WTC11 (cell line): ENCODE measurements at regions not wholly inside any gene's neighbourhood (a gene's known extent, or its start where the extent isn't known, plus 50 kb on each side); places are given as distances from the start of the nearest gene placed in this dataset.

Source experiments
- ATAC-seq: fragments of 200-7000 bp; cut with Tn5 transposase; 2 replicates; pipeline ENCODE4 v1.10.0; 2021; ENCODE audit warnings: mild to moderate bottlenecking, moderate library complexity
- CTCF ChIA-PET: fragments of 300-600 bp; sonication (Branson Sonifier 250); formaldehyde crosslinking; loops from one replicate; lab custom pipeline; 2021; ENCODE audit warnings: antibody characterized with exemption; lab: Charles Lee
- POLR2A ChIA-PET: fragments of 350-600 bp; sonication (Branson Sonifier 250); formaldehyde crosslinking; loops from one replicate; lab custom pipeline; 2021; ENCODE audit warnings: antibody characterized with exemption; lab: Charles Lee
- DNase-seq: peaks from one replicate; pipeline ENCODE4 v3.0.0; 2021; ENCODE audit warnings: low spot score
- H3K27ac Mint-ChIP-seq: 2 replicates; pipeline ENCODE4 v1.8.0; 2021; ENCODE audit warnings: mixed read lengths
- H3K27me3 Mint-ChIP-seq: 2 replicates; pipeline ENCODE4 v1.8.0; 2021; ENCODE audit warnings: low read depth, mild to moderate bottlenecking, moderate library complexity, mixed read lengths
- H3K36me3 Mint-ChIP-seq: 2 replicates; pipeline ENCODE4 v1.8.0; 2021; ENCODE audit warnings: mixed read lengths
- H3K4me1 Mint-ChIP-seq: 2 replicates; pipeline ENCODE4 v1.8.0; 2022; ENCODE audit warnings: mixed read lengths
- H3K4me3 Mint-ChIP-seq: 2 replicates; pipeline ENCODE4 v1.8.0; 2021; ENCODE audit warnings: mild to moderate bottlenecking, moderate library complexity, mixed read lengths
- H3K9me3 Mint-ChIP-seq: 2 replicates; pipeline ENCODE4 v1.8.0; 2021; ENCODE audit warnings: mixed read lengths
- ESRRA ChIP-seq: sonication (generic); formaldehyde crosslinking; IDR thresholded peaks from 2 replicates; pipeline ENCODE4 v1.8.1; 2022; ENCODE audit warnings: mild to moderate bottlenecking, missing genetic modification reagents, borderline replicate concordance
- FOXJ3 ChIP-seq: sonication (generic); formaldehyde crosslinking; IDR thresholded peaks from 2 replicates; pipeline ENCODE4 v1.9.0; 2021; ENCODE audit warnings: missing genetic modification reagents, mild to moderate bottlenecking, borderline replicate concordance
- FOXK1 ChIP-seq: sonication (generic); formaldehyde crosslinking; IDR thresholded peaks from 2 replicates; pipeline ENCODE4 v1.8.0; 2022; ENCODE audit warnings: mild to moderate bottlenecking, moderate library complexity, missing genetic modification reagents
- IRF2 ChIP-seq: sonication (generic); formaldehyde crosslinking; IDR thresholded peaks from 2 replicates; pipeline ENCODE4 v1.8.0; 2022; ENCODE audit warnings: low read depth, missing genetic modification reagents, borderline replicate concordance
- NR3C1 ChIP-seq: sonication (generic); formaldehyde crosslinking; conservative IDR thresholded peaks from 2 replicates; pipeline ENCODE4 v1.8.1; 2023; ENCODE audit warnings: low read depth, mild to moderate bottlenecking, missing genetic modification reagents
- RORB ChIP-seq: fragments of 250-450 bp; sonication (Bioruptor Pico); IDR thresholded peaks from 2 replicates; pipeline ENCODE4 v1.9.0; 2021; ENCODE audit warnings: mild to moderate bottlenecking
- SMAD3 ChIP-seq: sonication (generic); formaldehyde crosslinking; IDR thresholded peaks from 2 replicates; pipeline ENCODE4 v1.8.0; 2022; ENCODE audit warnings: missing genetic modification reagents, mild to moderate bottlenecking, borderline replicate concordance
- SOX15 ChIP-seq: fragments of 250-450 bp; sonication (Bioruptor Pico); IDR thresholded peaks from 2 replicates; pipeline ENCODE4 v1.9.0; 2021; ENCODE audit warnings: mild to moderate bottlenecking
- SP1 ChIP-seq: sonication (generic); formaldehyde crosslinking; conservative IDR thresholded peaks from 2 replicates; pipeline ENCODE4 v1.8.1; 2022; ENCODE audit warnings: missing genetic modification reagents
- TEAD1 ChIP-seq: sonication (generic); formaldehyde crosslinking; IDR thresholded peaks from 2 replicates; pipeline ENCODE4 v1.8.0; 2022; ENCODE audit warnings: mild to moderate bottlenecking, missing genetic modification reagents
- TP53 ChIP-seq: sonication (generic); formaldehyde crosslinking; IDR thresholded peaks from 2 replicates; pipeline ENCODE4 v1.8.1; 2023; ENCODE audit warnings: mild to moderate bottlenecking, missing genetic modification reagents
- TF ChIP-seq, protein P1 (sequence below): sonication (generic); formaldehyde crosslinking; IDR thresholded peaks from 2 replicates; pipeline ENCODE4 v1.8.1; 2022; ENCODE audit warnings: low read depth, mild to moderate bottlenecking, moderate library complexity, missing genetic modification reagents, borderline replicate concordance
- TF ChIP-seq, protein P2 (sequence below): fragments of 250-450 bp; sonication (Bioruptor Pico); IDR thresholded peaks from 2 replicates; pipeline ENCODE4 v1.9.0; 2021; ENCODE audit warnings: mild to moderate bottlenecking, borderline replicate concordance
- TF ChIP-seq, protein P3 (sequence below): fragments of 250-450 bp; sonication (Bioruptor Pico); IDR thresholded peaks from 2 replicates; pipeline ENCODE4 v1.9.0; 2021; ENCODE audit warnings: moderate library complexity, mild to moderate bottlenecking, inconsistent platforms, borderline replicate concordance
- TF ChIP-seq, protein P4 (sequence below): fragments of 250-450 bp; sonication (Bioruptor Pico); IDR thresholded peaks from 2 replicates; pipeline ENCODE4 v1.9.0; 2021; ENCODE audit warnings: mild to moderate bottlenecking
- TF ChIP-seq, protein P5 (sequence below): fragments of 250-450 bp; sonication (Bioruptor Pico); IDR thresholded peaks from 2 replicates; pipeline ENCODE4 v1.8.0; 2021; ENCODE audit warnings: mild to moderate bottlenecking
- TF ChIP-seq, protein P6 (sequence below): sonication (generic); formaldehyde crosslinking; IDR thresholded peaks from 2 replicates; pipeline ENCODE4 v1.8.1; 2022; ENCODE audit warnings: missing genetic modification reagents, borderline replicate concordance
- TF ChIP-seq, protein P7 (sequence below): sonication (generic); formaldehyde crosslinking; IDR thresholded peaks from 2 replicates; pipeline ENCODE4 v1.8.0; 2023; ENCODE audit warnings: missing genetic modification reagents, mild to moderate bottlenecking, borderline replicate concordance

DNA sequence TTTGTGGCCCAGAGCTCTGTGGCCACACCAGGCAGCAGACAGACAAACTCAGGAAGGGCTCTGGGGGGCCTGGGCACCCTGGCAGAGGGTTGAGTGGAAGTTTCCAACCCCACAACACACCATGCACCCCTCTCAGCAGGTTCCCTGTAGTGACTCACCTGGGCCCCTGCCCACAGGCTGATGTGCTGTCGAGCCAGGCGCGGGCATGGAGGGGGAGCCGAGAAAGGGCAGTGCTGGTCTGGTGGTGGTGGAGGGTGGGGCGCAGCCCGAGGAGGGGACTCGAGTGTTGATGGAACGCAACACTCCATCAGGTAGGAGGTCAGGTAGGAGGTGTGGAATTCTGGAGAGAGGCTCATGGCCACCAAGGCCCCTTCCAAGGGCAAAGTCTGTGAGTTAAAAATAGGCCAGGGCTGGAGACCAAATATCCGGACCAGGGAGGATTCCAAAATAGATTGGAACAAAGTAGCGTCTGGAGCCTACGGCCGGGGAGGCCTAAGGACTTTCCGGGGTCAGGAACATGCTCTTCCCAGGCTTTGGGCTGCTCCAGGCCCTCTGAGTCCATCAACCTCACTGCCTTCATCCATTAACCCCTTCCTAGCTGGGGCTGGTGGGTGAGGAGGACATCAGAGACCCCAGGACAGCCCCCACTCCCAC, 191.5 kb upstream of the AJAP1 start:
- no peak overlapping the region for H3K4me3 Mint-ChIP-seq
- CTCF ChIA-PET: no interaction called here
- no peaks in the 10 kb centered on the region for H3K4me1 Mint-ChIP-seq
- H3K27ac Mint-ChIP-seq: no peak overlapping the region
- no peak for DNase-seq
- no peak for ATAC-seq
- H3K36me3 Mint-ChIP-seq: peaks cover 64% of the 10 kb centered on the region
- H3K27me3 Mint-ChIP-seq: peaks cover 15% of the 10 kb centered on the region
- POLR2A ChIA-PET: no interaction called here
- TF ChIP-seq FOXK1 (CRISPR knock-in tag) (no peak), SOX15 (CRISPR knock-in tag) (no peak), ESRRA (CRISPR knock-in tag) (no peak)
- TF ChIP-seq, protein P1, sequence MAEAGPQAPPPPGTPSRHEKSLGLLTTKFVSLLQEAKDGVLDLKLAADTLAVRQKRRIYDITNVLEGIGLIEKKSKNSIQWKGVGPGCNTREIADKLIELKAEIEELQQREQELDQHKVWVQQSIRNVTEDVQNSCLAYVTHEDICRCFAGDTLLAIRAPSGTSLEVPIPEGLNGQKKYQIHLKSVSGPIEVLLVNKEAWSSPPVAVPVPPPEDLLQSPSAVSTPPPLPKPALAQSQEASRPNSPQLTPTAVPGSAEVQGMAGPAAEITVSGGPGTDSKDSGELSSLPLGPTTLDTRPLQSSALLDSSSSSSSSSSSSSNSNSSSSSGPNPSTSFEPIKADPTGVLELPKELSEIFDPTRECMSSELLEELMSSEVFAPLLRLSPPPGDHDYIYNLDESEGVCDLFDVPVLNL: no peak
- peaks cover 59% of the 10 kb centered on the region for H3K9me3 Mint-ChIP-seq

DNA sequence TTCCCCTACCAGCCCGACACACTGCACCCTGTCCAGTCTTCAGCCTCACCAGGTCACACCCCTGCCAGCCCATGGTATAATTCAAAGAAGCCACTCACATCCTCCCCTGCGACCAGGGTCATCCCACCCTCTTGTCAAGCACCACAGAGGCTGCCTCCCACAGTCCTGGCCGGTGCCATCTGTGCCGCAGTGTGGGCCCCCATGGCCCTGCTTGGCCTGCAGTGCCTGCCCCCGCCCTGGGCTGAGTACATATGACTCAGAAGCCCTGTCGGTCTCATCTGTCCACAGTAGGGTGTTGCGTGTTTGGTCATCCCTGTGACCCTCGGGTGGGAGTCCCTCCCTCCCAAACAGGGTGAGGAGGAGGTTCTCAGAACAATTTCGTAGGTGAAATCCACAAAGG, 190.8 kb upstream of the AJAP1 start:
- TF ChIP-seq IRF2 (no peak), SOX15 (CRISPR knock-in tag) (no peak), SP1 (CRISPR knock-in tag) (no peak), TP53 (no peak), RORB (CRISPR knock-in tag) (no peak), NR3C1 (no peak), FOXJ3 (CRISPR knock-in tag) (no peak), SMAD3 (CRISPR knock-in tag) (no peak), TEAD1 (CRISPR knock-in tag) (no peak)
- TF ChIP-seq, protein P2, sequence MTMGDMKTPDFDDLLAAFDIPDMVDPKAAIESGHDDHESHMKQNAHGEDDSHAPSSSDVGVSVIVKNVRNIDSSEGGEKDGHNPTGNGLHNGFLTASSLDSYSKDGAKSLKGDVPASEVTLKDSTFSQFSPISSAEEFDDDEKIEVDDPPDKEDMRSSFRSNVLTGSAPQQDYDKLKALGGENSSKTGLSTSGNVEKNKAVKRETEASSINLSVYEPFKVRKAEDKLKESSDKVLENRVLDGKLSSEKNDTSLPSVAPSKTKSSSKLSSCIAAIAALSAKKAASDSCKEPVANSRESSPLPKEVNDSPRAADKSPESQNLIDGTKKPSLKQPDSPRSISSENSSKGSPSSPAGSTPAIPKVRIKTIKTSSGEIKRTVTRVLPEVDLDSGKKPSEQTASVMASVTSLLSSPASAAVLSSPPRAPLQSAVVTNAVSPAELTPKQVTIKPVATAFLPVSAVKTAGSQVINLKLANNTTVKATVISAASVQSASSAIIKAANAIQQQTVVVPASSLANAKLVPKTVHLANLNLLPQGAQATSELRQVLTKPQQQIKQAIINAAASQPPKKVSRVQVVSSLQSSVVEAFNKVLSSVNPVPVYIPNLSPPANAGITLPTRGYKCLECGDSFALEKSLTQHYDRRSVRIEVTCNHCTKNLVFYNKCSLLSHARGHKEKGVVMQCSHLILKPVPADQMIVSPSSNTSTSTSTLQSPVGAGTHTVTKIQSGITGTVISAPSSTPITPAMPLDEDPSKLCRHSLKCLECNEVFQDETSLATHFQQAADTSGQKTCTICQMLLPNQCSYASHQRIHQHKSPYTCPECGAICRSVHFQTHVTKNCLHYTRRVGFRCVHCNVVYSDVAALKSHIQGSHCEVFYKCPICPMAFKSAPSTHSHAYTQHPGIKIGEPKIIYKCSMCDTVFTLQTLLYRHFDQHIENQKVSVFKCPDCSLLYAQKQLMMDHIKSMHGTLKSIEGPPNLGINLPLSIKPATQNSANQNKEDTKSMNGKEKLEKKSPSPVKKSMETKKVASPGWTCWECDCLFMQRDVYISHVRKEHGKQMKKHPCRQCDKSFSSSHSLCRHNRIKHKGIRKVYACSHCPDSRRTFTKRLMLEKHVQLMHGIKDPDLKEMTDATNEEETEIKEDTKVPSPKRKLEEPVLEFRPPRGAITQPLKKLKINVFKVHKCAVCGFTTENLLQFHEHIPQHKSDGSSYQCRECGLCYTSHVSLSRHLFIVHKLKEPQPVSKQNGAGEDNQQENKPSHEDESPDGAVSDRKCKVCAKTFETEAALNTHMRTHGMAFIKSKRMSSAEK (CRISPR knock-in tag): no peak
- TF ChIP-seq, protein P3, sequence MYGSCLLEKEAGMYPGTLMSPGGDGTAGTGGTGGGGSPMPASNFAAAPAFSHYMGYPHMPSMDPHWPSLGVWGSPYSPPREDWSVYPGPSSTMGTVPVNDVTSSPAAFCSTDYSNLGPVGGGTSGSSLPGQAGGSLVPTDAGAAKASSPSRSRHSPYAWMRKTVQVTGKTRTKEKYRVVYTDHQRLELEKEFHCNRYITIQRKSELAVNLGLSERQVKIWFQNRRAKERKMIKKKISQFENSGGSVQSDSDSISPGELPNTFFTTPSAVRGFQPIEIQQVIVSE: no peak
- TF ChIP-seq, protein P4, sequence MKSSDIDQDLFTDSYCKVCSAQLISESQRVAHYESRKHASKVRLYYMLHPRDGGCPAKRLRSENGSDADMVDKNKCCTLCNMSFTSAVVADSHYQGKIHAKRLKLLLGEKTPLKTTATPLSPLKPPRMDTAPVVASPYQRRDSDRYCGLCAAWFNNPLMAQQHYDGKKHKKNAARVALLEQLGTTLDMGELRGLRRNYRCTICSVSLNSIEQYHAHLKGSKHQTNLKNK (CRISPR knock-in tag): no peak
- TF ChIP-seq, protein P5, sequence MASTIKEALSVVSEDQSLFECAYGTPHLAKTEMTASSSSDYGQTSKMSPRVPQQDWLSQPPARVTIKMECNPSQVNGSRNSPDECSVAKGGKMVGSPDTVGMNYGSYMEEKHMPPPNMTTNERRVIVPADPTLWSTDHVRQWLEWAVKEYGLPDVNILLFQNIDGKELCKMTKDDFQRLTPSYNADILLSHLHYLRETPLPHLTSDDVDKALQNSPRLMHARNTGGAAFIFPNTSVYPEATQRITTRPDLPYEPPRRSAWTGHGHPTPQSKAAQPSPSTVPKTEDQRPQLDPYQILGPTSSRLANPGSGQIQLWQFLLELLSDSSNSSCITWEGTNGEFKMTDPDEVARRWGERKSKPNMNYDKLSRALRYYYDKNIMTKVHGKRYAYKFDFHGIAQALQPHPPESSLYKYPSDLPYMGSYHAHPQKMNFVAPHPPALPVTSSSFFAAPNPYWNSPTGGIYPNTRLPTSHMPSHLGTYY: no peak
- TF ChIP-seq, protein P6, sequence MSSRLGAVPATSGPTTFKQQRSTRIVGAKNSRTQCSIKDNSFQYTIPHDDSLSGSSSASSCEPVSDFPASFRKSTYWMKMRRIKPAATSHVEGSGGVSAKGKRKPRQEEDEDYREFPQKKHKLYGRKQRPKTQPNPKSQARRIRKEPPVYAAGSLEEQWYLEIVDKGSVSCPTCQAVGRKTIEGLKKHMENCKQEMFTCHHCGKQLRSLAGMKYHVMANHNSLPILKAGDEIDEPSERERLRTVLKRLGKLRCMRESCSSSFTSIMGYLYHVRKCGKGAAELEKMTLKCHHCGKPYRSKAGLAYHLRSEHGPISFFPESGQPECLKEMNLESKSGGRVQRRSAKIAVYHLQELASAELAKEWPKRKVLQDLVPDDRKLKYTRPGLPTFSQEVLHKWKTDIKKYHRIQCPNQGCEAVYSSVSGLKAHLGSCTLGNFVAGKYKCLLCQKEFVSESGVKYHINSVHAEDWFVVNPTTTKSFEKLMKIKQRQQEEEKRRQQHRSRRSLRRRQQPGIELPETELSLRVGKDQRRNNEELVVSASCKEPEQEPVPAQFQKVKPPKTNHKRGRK: no peak
- TF ChIP-seq, protein P7, sequence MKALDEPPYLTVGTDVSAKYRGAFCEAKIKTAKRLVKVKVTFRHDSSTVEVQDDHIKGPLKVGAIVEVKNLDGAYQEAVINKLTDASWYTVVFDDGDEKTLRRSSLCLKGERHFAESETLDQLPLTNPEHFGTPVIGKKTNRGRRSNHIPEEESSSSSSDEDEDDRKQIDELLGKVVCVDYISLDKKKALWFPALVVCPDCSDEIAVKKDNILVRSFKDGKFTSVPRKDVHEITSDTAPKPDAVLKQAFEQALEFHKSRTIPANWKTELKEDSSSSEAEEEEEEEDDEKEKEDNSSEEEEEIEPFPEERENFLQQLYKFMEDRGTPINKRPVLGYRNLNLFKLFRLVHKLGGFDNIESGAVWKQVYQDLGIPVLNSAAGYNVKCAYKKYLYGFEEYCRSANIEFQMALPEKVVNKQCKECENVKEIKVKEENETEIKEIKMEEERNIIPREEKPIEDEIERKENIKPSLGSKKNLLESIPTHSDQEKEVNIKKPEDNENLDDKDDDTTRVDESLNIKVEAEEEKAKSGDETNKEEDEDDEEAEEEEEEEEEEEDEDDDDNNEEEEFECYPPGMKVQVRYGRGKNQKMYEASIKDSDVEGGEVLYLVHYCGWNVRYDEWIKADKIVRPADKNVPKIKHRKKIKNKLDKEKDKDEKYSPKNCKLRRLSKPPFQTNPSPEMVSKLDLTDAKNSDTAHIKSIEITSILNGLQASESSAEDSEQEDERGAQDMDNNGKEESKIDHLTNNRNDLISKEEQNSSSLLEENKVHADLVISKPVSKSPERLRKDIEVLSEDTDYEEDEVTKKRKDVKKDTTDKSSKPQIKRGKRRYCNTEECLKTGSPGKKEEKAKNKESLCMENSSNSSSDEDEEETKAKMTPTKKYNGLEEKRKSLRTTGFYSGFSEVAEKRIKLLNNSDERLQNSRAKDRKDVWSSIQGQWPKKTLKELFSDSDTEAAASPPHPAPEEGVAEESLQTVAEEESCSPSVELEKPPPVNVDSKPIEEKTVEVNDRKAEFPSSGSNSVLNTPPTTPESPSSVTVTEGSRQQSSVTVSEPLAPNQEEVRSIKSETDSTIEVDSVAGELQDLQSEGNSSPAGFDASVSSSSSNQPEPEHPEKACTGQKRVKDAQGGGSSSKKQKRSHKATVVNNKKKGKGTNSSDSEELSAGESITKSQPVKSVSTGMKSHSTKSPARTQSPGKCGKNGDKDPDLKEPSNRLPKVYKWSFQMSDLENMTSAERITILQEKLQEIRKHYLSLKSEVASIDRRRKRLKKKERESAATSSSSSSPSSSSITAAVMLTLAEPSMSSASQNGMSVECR (CRISPR knock-in tag): no peak
- no peak for DNase-seq
- ChIA-PET POLR2A (no interaction called here), CTCF (no interaction called here)
- ATAC-seq: no peak
- Mint-ChIP-seq H3K9me3 (peaks cover 57% of the 10 kb centered on the region), H3K4me1 (no peaks in the 10 kb centered on the region), H3K27me3 (peaks cover 15% of the 10 kb centered on the region), H3K27ac (no peak overlapping the region), H3K4me3 (no peak overlapping the region), H3K36me3 (peaks cover 64% of the 10 kb centered on the region)
